Heart left ventricle (tissue), 13 donors: ENCODE measurements at regions not wholly inside any gene's neighbourhood (a gene's known extent, or its start where the extent isn't known, plus 50 kb on each side); places are given as distances from the start of the nearest gene placed in this dataset.

Source experiments
- CTCF ChIP-seq, 12 donors: fragments of 200-600 bp; sonication (generic) in 4 of 12; IDR thresholded peaks; one replicate each; pipeline versions ENCODE4 v1.5.0 to v1.8.0; 2018 to 2022; ENCODE audit warnings: antibody characterized with exemption in 12 of 12, mild to moderate bottlenecking in 5 of 12
- POLR2A ChIP-seq, 2 donors: fragments of 450-650 bp; IDR thresholded peaks; one replicate each; pipeline ENCODE4 v1.6.1; 2017; ENCODE audit warnings: antibody characterized with exemption in 2 of 2, mild to moderate bottlenecking in 2 of 2, moderate library complexity in 2 of 2
- donor health status: ischemic (EF 13 %, LVEDD 7.1; RV severe dilation, severe dysfunction).
- donor health status: DM: no; HTN: yes; CAD: no.
- donor health status: DM: no; HTN: no; CAD: no.
- donor health status: ischemic (EF 25% LVEDD 6.9; RV normal size, moderate dysfunction).
- donor health status: ischemic (EF 25% LVEDD 5.7; RV mildly dilated, moderate dysfunction).
- donor health status: ischemic (EF 35%, LVEDD 5.7; RV mildly dilated, moderate dysfunction).
- donor health status: nonischemic (EF 11% LVEDD 7.7; RV severe dilation, severe dysfunction).
- donor health status: DM: yes; HTN: yes; CAD: no.
- donor health status: PGD.
- donor health status: ischemic (EF 29% LVEDD 5.4; RV normal size, mild dysfunction).
- donor health status: nonischemic (EF 23%, LVEDD 6.1; RV moderate dilation, normal function).

GRCh38 chrX:10855845-10856244 is 235.5 kb upstream of the MID1 start:
- TF ChIP-seq CTCF (IDR thresholded peaks at IDR 0.05) (no peak), POLR2A (IDR thresholded peaks at IDR 0.05) (no peak)
